GM19467 (cell line): ENCODE measurements at regions not wholly inside any gene's neighbourhood (a gene's known extent, or its start where the extent isn't known, plus 50 kb on each side); places are given as distances from the start of the nearest gene placed in this dataset.

Experiments
- ATAC-seq: cut with Tn5 transposase; IDR thresholded peaks from one replicate; pipeline ENCODE4 v1.9.1; 2021; ENCODE audit warnings: mild to moderate bottlenecking, moderate library complexity; ENCODE audit not compliant: unreplicated experiment

GRCh38 chr1:98002288-98002687 is 81.5 kb upstream of the DPYD start:
- no peak for ATAC-seq

- no peak for ATAC-seq
Observed at GRCh38 chr1:98001764-98002163, 80.9 kb upstream of the DPYD start.

- ATAC-seq, result no peak
Observed at GRCh38 chr1:97999320-97999719, 78.5 kb upstream of the DPYD start.

- no peak for ATAC-seq
Observed at GRCh38 chr1:97996880-97997279, 76.0 kb upstream of the DPYD start.

GRCh38 chr1:97989094-97989680 is 68.4 kb upstream of the DPYD start:
- no peak for ATAC-seq

GRCh38 chr1:97986041-97987005 is 65.5 kb upstream of the DPYD start:
- ATAC-seq, result no peak

DNA sequence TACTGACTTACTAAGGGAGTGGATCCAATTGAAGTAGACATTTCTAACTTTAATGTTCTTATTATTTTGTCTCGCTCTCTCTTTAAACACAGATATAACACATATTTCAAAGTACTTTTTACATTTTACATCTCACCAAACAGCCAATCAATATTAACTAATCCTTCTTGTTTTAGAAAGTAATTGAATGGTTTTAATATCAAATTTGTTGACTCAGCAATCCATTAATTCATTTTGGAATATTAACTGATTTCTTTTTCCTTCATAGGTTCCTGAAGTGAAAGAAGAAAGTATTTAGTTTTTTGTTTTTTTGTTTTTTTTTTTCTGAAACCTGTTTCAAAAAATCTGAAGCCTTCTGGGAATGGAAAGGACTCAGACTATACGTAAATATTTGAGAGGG is 62.3 kb upstream of the DPYD start:
- no peak for ATAC-seq

DNA sequence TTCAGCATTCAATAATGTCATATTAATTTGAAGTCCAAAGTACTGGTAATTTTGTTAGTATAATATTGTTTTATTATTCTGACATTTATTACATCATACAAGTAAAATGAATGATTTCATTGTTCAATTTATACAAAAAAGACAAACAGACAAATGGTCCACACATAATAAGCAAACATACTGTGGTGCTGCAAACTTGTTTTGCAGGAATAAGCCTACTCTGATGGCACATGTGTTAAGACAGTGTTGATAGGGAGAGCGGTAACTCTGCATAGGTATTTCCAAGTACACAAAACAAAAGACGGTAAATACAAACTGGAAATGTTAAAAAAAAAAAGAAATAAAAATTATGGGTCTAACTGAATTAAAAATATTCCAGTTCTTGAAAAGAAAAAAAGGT is 59.7 kb upstream of the DPYD start:
- ATAC-seq, result no peak

- ATAC-seq, result no peak
Observed at GRCh38 chr1:97976801-97977200, 56.0 kb upstream of the DPYD start.
